ENCODE measurements at regions not wholly inside any gene's neighbourhood (a gene's known extent, or its start where the extent isn't known, plus 50 kb on each side); places are given as distances from the start of the nearest gene placed in this dataset.

- Histone ChIP-seq H3K27ac (ENCODE audit: low read depth in 1 of 2, low read length in 2 of 2) (no peak overlapping the region), H3K4me3 (ENCODE audit: low read length in 2 of 2) (no peak overlapping the region), H3K27me3 (ENCODE audit: control insufficient read depth in 1 of 2, insufficient read depth in 2 of 2, low read length in 1 of 2) (no peaks in the 10 kb centered on the region), H3K9me3 (ENCODE audit: control insufficient read depth, low read length) (no peaks in the 10 kb centered on the region), H3K36me3 (ENCODE audit: control insufficient read depth in 1 of 2, insufficient read depth in 2 of 2, low read length in 1 of 2) (no peaks in the 10 kb centered on the region), H3K4me1 (ENCODE audit: control insufficient read depth in 1 of 2, insufficient read depth in 2 of 2, low read length in 2 of 2) (no peaks in the 10 kb centered on the region)
- ATAC-seq (ENCODE audit: low FRiP score) (no peak), DNase-seq (peak; percentile 23 to 69)
- intact Hi-C loops (cut with DNase I): no loop called here
- WGBS, 2 donors: 78 to 84% methylated on average over 30 of the region's 30 CpGs
Observed at GRCh38 chr20:63090682-63091571, 84.2 kb upstream of the BHLHE23 start.

- peak in 1 of 2 donors; percentile 10 for DNase-seq
- Histone ChIP-seq H3K4me1 (ENCODE audit: control insufficient read depth in 1 of 2, insufficient read depth in 2 of 2, low read length in 2 of 2) (no peaks in the 10 kb centered on the region), H3K36me3 (ENCODE audit: control insufficient read depth in 1 of 2, insufficient read depth in 2 of 2, low read length in 1 of 2) (no peaks in the 10 kb centered on the region), H3K27ac (ENCODE audit: low read depth in 1 of 2, low read length in 2 of 2) (no peak overlapping the region), H3K27me3 (ENCODE audit: control insufficient read depth in 1 of 2, insufficient read depth in 2 of 2, low read length in 1 of 2) (no peaks in the 10 kb centered on the region), H3K9me3 (ENCODE audit: control insufficient read depth, low read length) (no peaks in the 10 kb centered on the region), H3K4me3 (ENCODE audit: low read length in 2 of 2) (no peak overlapping the region)
- intact Hi-C loops (cut with DNase I): no loop called here
- WGBS, 2 donors: 73 to 77% methylated on average over 7 of the region's 7 CpGs
- ATAC-seq (ENCODE audit: low FRiP score): no peak
Observed at GRCh38 chr20:63090052-63090451, 83.3 kb upstream of the BHLHE23 start.

- H3K27me3 ChIP-seq (ENCODE audit: control insufficient read depth in 1 of 2, insufficient read depth in 2 of 2, low read length in 1 of 2): no peaks in the 10 kb centered on the region
- ATAC-seq (ENCODE audit: low FRiP score): no peak
- H3K36me3 ChIP-seq (ENCODE audit: control insufficient read depth in 1 of 2, insufficient read depth in 2 of 2, low read length in 1 of 2): no peaks in the 10 kb centered on the region
- DNase-seq: peak; percentile 43 to 57
- H3K4me1 ChIP-seq (ENCODE audit: control insufficient read depth in 1 of 2, insufficient read depth in 2 of 2, low read length in 2 of 2): no peaks in the 10 kb centered on the region
- WGBS, 2 donors: 78 to 81% methylated on average over 37 of the region's 37 CpGs
- intact Hi-C loops (cut with DNase I): no loop called here
- H3K4me3 ChIP-seq (ENCODE audit: low read length in 2 of 2): no peak overlapping the region
- no peak overlapping the region for H3K27ac ChIP-seq (ENCODE audit: low read depth in 1 of 2, low read length in 2 of 2)
- no peaks in the 10 kb centered on the region for H3K9me3 ChIP-seq (ENCODE audit: control insufficient read depth, low read length)
Observed at GRCh38 chr20:63089051-63089907, 82.5 kb upstream of the BHLHE23 start.

- no peaks in the 10 kb centered on the region for H3K27me3 ChIP-seq (ENCODE audit: control insufficient read depth in 1 of 2, insufficient read depth in 2 of 2, low read length in 1 of 2)
- H3K36me3 ChIP-seq (ENCODE audit: control insufficient read depth in 1 of 2, insufficient read depth in 2 of 2, low read length in 1 of 2): no peaks in the 10 kb centered on the region
- no peaks in the 10 kb centered on the region for H3K9me3 ChIP-seq (ENCODE audit: control insufficient read depth, low read length)
- DNase-seq: peak; percentile 17 to 55
- intact Hi-C loops (cut with DNase I): no loop called here
- H3K4me3 ChIP-seq (ENCODE audit: low read length in 2 of 2): no peak overlapping the region
- H3K27ac ChIP-seq (ENCODE audit: low read depth in 1 of 2, low read length in 2 of 2): no peak overlapping the region
- no peaks in the 10 kb centered on the region for H3K4me1 ChIP-seq (ENCODE audit: control insufficient read depth in 1 of 2, insufficient read depth in 2 of 2, low read length in 2 of 2)
- 80% methylated on average over 32 of the region's 32 CpGs for WGBS, 2 donors
- no peak for ATAC-seq (ENCODE audit: low FRiP score)
Observed at GRCh38 chr20:63087872-63088680, 81.3 kb upstream of the BHLHE23 start.

GRCh38 chr20:63087236-63087871 is 80.6 kb upstream of the BHLHE23 start:
- Histone ChIP-seq H3K27ac (ENCODE audit: low read depth in 1 of 2, low read length in 2 of 2) (no peak overlapping the region), H3K4me1 (ENCODE audit: control insufficient read depth in 1 of 2, insufficient read depth in 2 of 2, low read length in 2 of 2) (no peaks in the 10 kb centered on the region), H3K27me3 (ENCODE audit: control insufficient read depth in 1 of 2, insufficient read depth in 2 of 2, low read length in 1 of 2) (no peaks in the 10 kb centered on the region), H3K36me3 (ENCODE audit: control insufficient read depth in 1 of 2, insufficient read depth in 2 of 2, low read length in 1 of 2) (no peaks in the 10 kb centered on the region), H3K9me3 (ENCODE audit: control insufficient read depth, low read length) (no peaks in the 10 kb centered on the region), H3K4me3 (ENCODE audit: low read length in 2 of 2) (no peak overlapping the region)
- ATAC-seq (ENCODE audit: low FRiP score) (no peak), DNase-seq (peak; percentile 21 to 69)
- 67 to 70% methylated on average over 29 of the region's 29 CpGs for WGBS, 2 donors
- intact Hi-C loops (cut with DNase I): no loop called here

GRCh38 chr20:63086421-63087235 is 79.9 kb upstream of the BHLHE23 start:
- Histone ChIP-seq H3K36me3 (ENCODE audit: control insufficient read depth in 1 of 2, insufficient read depth in 2 of 2, low read length in 1 of 2) (no peaks in the 10 kb centered on the region), H3K4me3 (ENCODE audit: low read length in 2 of 2) (no peak overlapping the region), H3K27me3 (ENCODE audit: control insufficient read depth in 1 of 2, insufficient read depth in 2 of 2, low read length in 1 of 2) (no peaks in the 10 kb centered on the region), H3K27ac (ENCODE audit: low read depth in 1 of 2, low read length in 2 of 2) (no peak overlapping the region), H3K9me3 (ENCODE audit: control insufficient read depth, low read length) (no peaks in the 10 kb centered on the region), H3K4me1 (ENCODE audit: control insufficient read depth in 1 of 2, insufficient read depth in 2 of 2, low read length in 2 of 2) (no peaks in the 10 kb centered on the region)
- 74 to 77% methylated on average over 34 to 36 of the region's 36 CpGs for WGBS, 2 donors
- intact Hi-C loops (cut with DNase I): no loop called here
- DNase-seq: peak; percentile 40 to 70
- no peak for ATAC-seq (ENCODE audit: low FRiP score)

GRCh38 chr20:63085151-63085861 is 78.5 kb upstream of the BHLHE23 start:
- Histone ChIP-seq H3K36me3 (ENCODE audit: control insufficient read depth in 1 of 2, insufficient read depth in 2 of 2, low read length in 1 of 2) (no peaks in the 10 kb centered on the region), H3K9me3 (ENCODE audit: control insufficient read depth, low read length) (no peaks in the 10 kb centered on the region), H3K4me3 (ENCODE audit: low read length in 2 of 2) (no peak overlapping the region), H3K27me3 (ENCODE audit: control insufficient read depth in 1 of 2, insufficient read depth in 2 of 2, low read length in 1 of 2) (no peaks in the 10 kb centered on the region), H3K27ac (ENCODE audit: low read depth in 1 of 2, low read length in 2 of 2) (no peak overlapping the region), H3K4me1 (ENCODE audit: control insufficient read depth in 1 of 2, insufficient read depth in 2 of 2, low read length in 2 of 2) (no peaks in the 10 kb centered on the region)
- intact Hi-C loops (cut with DNase I): no loop called here
- WGBS, 2 donors: 63 to 66% methylated on average over 34 of the region's 34 CpGs
- no peak for ATAC-seq (ENCODE audit: low FRiP score)
- peak; percentile 27 to 63 for DNase-seq

All from aorta (tissue), 5 donors.